Kidney epithelial cell (primary cell): ENCODE measurements at regions not wholly inside any gene's neighbourhood (a gene's known extent, or its start where the extent isn't known, plus 50 kb on each side); places are given as distances from the start of the nearest gene placed in this dataset.

Experiments used
- DNase-seq: peaks from one replicate; pipeline ENCODE4 v3.0.0-alpha.2; 2010; ENCODE audit warnings: low read depth
- H3K27me3 ChIP-seq: 2 replicates; pipeline ENCODE4 v1.6.0; 2011; ENCODE audit warnings: low read length; ENCODE audit not compliant: control insufficient read depth, insufficient read depth
- H3K36me3 ChIP-seq: 2 replicates; pipeline ENCODE4 v1.5.1; 2011; ENCODE audit warnings: low read length; ENCODE audit not compliant: control insufficient read depth, insufficient read depth
- H3K4me3 ChIP-seq: 2 replicates; pipeline ENCODE4 v1.5.1; 2011; ENCODE audit warnings: low read depth, mild to moderate bottlenecking, control low read depth, low read length
- CTCF ChIP-seq: IDR thresholded peaks from 2 replicates; pipeline ENCODE4 v1.5.1; 2011; ENCODE audit warnings: mild to moderate bottlenecking, moderate library complexity, low read length, control low read depth, inconsistent platforms; ENCODE audit not compliant: insufficient read depth, poor library complexity, severe bottlenecking

DNA sequence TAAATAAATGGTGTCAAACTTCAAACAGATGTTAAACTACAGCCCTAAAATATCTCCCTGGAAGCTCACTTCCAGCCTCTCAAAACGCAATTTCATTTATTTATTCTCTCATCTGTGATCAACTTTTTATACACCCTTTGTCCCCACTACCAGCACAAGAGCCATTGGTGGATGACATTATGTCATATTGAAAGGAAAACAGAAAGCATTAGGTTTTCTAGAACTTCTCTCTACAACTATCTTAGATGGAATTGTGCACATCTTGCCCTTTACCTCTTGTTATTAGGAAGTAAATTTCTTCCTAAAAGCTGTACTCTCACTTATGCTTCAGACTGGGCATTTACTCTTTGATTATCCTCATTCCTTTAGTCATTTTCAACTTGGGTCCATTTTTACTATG, 771.2 kb upstream of the GJE1 start:
- DNase-seq: no peak
- no peak for TF ChIP-seq CTCF
- H3K27me3 ChIP-seq: no peaks in the 10 kb centered on the region
- H3K4me3 ChIP-seq: no peak overlapping the region
- H3K36me3 ChIP-seq: no peaks in the 10 kb centered on the region

GRCh38 chr6:141359953-141360352, 772.8 kb upstream of the GJE1 start:
- DNase-seq: no peak
- TF ChIP-seq CTCF: no peak
- Histone ChIP-seq H3K27me3 (no peaks in the 10 kb centered on the region), H3K4me3 (no peak overlapping the region), H3K36me3 (no peaks in the 10 kb centered on the region)

DNA sequence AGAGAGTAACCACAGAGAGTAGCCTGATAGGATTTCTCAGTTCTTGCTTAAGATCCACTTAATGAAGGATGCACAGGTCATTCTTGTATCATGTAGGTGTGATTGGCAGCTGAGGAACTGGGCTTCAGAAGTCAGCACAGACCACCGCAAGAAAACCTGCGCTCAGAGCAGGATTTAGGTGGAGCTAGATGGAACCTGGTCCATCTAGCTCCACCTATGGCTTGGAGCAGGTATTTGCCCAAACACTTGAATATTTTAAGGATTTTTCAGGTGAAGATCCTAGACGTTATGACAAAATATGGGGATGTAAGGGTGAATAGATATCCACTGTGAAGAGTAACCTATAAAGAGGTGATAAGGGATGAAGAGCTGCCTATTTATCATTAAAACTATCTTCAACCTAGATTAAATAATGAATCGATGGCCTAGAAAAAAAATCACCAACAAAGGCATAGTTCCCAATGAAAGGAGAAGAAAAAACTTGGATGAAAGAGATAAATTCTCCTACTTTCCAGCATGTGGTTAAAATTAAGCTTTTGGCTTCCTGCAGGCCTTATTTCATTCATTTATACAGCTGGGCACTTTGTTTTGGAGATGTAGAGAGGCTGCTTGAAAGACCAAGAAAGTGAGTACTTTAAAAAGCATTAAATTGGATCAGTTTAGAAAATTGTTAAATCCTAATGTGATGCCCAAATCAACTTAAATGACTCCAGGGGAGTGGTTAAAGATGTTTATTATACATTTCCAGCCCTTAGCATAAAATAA, 778.4 kb upstream of the GJE1 start:
- DNase-seq: no peak
- Histone ChIP-seq H3K36me3 (no peaks in the 10 kb centered on the region), H3K4me3 (no peak overlapping the region), H3K27me3 (no peaks in the 10 kb centered on the region)
- TF ChIP-seq CTCF: no peak

DNA sequence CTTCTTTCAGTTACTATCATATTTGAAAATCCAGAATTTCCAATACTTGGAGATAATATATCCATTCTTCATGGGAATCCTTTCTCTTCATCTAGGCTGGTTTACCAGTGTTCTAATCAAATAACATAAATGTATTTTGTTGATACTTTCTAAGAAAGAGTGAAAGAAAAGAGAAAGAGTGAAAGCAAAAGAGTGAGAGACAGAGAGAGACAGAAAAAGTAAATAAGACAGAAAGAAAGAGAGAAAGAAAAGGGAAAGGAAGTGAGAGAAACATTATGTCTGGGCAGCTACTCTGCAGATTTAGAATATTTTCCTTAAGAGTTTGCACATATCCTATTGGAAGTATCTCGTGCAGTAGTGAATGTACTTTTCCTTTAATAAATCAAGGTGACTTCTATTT, 781.0 kb upstream of the GJE1 start:
- no peak overlapping the region for H3K4me3 ChIP-seq
- H3K27me3 ChIP-seq: no peaks in the 10 kb centered on the region
- no peak for DNase-seq
- H3K36me3 ChIP-seq: no peaks in the 10 kb centered on the region
- TF ChIP-seq CTCF: no peak

GRCh38 chr6:141349710-141350109, 783.0 kb upstream of the GJE1 start:
- Histone ChIP-seq H3K27me3 (no peaks in the 10 kb centered on the region), H3K36me3 (no peaks in the 10 kb centered on the region), H3K4me3 (no peak overlapping the region)
- TF ChIP-seq CTCF: no peak
- no peak for DNase-seq

DNA sequence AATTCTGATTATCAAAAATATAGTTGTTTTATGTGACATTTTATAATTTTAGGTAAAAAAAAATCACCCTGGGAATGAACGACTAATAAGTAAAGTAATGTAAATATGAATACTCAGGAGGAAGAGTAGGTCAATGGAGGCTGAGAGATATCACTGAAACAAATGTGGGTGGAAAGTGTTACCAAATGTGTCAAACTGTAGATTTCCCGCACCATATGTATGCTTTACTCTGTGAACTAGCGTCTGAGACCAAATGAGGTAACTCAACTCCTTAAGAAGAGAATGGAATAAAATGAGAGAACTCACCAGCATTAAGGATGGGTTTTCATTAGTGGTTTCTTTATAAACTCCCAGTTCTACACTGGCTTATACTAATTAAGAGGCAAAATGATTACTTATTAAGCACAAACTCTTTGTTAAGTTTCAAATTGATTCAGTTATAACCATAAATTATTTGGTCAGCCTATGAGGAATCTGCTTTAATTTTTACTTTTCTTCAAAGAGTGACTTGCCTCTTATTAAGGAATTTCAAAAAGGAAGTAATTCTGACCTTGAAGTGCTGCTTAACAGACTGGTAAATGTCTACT, 784.7 kb upstream of the GJE1 start:
- no peak for DNase-seq
- no peaks in the 10 kb centered on the region for H3K36me3 ChIP-seq
- TF ChIP-seq CTCF: no peak
- H3K27me3 ChIP-seq: no peaks in the 10 kb centered on the region
- no peak overlapping the region for H3K4me3 ChIP-seq
